ENCODE measurements at regions not wholly inside any gene's neighbourhood (a gene's known extent, or its start where the extent isn't known, plus 50 kb on each side); places are given as distances from the start of the nearest gene placed in this dataset.
"Not testable (repeated sequence)": the region's sequence is repeated elsewhere in the genome, so short reads cannot be mapped to it uniquely, and the experiment has no call there.

- no peak for FAIRE-seq
- no peak for DNase-seq (ENCODE audit: insufficient read length, low spot score)
- TF ChIP-seq CTCF (IDR thresholded peaks at IDR 0.05; ENCODE audit: insufficient read depth, missing control alignments) = no peak
These were observed 97.6 kb downstream of the MTX3 start for GRCh38 chr5:79893485-79893884.

- no peak for FAIRE-seq
- TF ChIP-seq CTCF (IDR thresholded peaks at IDR 0.05; ENCODE audit: insufficient read depth, missing control alignments) = no peak
- DNase-seq (ENCODE audit: insufficient read length, low spot score) = no peak
These were observed 100.2 kb downstream of the MTX3 start for GRCh38 chr5:79890930-79891249.

- no peak for DNase-seq (ENCODE audit: insufficient read length, low spot score)
- TF ChIP-seq CTCF (IDR thresholded peaks at IDR 0.05; ENCODE audit: insufficient read depth, missing control alignments) = no peak
- no peak for FAIRE-seq
These were observed 100.7 kb downstream of the MTX3 start for GRCh38 chr5:79890119-79890929.

DNA sequence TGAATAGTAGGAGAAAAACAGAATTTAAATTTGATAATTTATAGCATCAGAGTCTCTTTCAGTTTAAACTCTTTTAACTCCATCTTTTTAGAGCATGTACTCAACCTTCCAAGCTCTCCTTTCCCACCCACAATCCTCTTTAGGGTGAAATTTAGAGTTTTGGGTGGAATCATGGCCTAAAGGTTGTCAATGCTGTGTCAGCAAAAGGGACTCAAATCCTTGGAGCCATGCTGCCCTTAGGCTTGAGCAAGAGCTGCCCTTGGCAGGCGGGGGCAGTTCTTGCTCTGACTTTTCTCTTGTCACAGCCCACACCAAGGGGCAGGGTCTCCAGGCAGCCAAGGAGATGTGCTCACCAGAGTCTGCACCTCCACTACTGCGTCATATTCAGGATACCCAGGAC, 102.4 kb downstream of the MTX3 start:
- no peak for FAIRE-seq
- no peak for DNase-seq (ENCODE audit: insufficient read length, low spot score)
- no peak for TF ChIP-seq CTCF (IDR thresholded peaks at IDR 0.05; ENCODE audit: insufficient read depth, missing control alignments)

GRCh38 chr5:79886925-79887655, 104.0 kb downstream of the MTX3 start:
- no peak for DNase-seq (ENCODE audit: insufficient read length, low spot score)
- no peak for FAIRE-seq
- TF ChIP-seq CTCF (IDR thresholded peaks at IDR 0.05; ENCODE audit: insufficient read depth, missing control alignments) = no peak

DNA sequence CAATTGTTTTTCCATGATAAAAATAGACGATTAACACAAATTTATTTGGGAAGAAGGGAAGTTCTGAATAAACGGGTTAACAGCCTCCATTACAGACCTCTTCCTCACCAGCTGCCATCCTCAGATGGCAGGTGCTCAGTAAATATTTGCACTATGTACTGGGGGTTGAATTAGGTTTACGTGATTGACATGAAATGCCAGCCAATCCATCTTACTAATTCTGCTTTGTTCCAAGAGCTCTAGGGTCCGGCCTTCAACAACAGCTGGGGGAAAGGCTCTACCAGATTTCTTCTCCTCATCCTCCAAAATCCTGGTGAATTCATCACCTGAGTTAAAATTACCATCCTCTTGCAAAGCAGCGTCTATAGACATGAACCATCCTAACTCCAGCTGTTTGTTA, 104.6 kb downstream of the MTX3 start:
- TF ChIP-seq CTCF (IDR thresholded peaks at IDR 0.05; ENCODE audit: insufficient read depth, missing control alignments) = no peak
- DNase-seq (ENCODE audit: insufficient read length, low spot score) (no peak), FAIRE-seq (no peak)

GRCh38 chr5:79879880-79880279, 111.2 kb downstream of the MTX3 start:
- DNase-seq (ENCODE audit: insufficient read length, low spot score); FAIRE-seq: not testable (repeated sequence)

Measured in D721Med (cell line).